PC-9 (cell line): ENCODE measurements at regions not wholly inside any gene's neighbourhood (a gene's known extent, or its start where the extent isn't known, plus 50 kb on each side); places are given as distances from the start of the nearest gene placed in this dataset.

ENCODE experiments used
- BruUV-seq: library from RNA; stranded (reverse); fragments of 400-500 nt; replicated peaks from 2 replicates; lab custom pipeline; 2021; lab: Mats Ljungman, UMichigan
- CTCF ChIA-PET: fragments of 300-600 bp; sonication (Branson Sonifier 250); formaldehyde crosslinking; loops from one replicate; lab custom pipeline; 2022; ENCODE audit warnings: antibody characterized with exemption; lab: Charles Lee
- POLR2A ChIA-PET: fragments of 300-600 bp; sonication (Branson Sonifier 250); formaldehyde crosslinking; loops from one replicate; lab custom pipeline; 2022; ENCODE audit warnings: antibody characterized with exemption; ENCODE audit not compliant: unreplicated experiment; lab: Charles Lee
- DNase-seq, 2 experiments: peaks; one replicate each; pipeline versions ENCODE4 v3.0.0 to v3.0.0-alpha.2; 2015 to 2022; ENCODE audit warnings: mixed read lengths in 1 of 2
- H2AFZ ChIP-seq: fragments of 200-600 bp; sonication (generic); 2 replicates; pipeline ENCODE4 v1.8.1; 2017; ENCODE audit warnings: antibody characterized with exemption
- H3F3A ChIP-seq: fragments of 200-600 bp; sonication (generic); 2 replicates; pipeline ENCODE4 v1.8.1; 2017; ENCODE audit warnings: antibody characterized with exemption, mild to moderate bottlenecking, low read depth; ENCODE audit not compliant: insufficient read depth
- H3K27ac ChIP-seq: fragments of 200-600 bp; sonication (generic); 2 replicates; pipeline ENCODE4 v1.6.1; 2016; ENCODE audit warnings: mixed run types
- H3K27me3 ChIP-seq: fragments of 200-600 bp; sonication (generic); 2 replicates; pipeline ENCODE4 v1.6.1; 2016; ENCODE audit warnings: low read depth, mixed run types; ENCODE audit not compliant: insufficient read depth
- H3K36me3 ChIP-seq: fragments of 200-600 bp; sonication (generic); 2 replicates; pipeline ENCODE4 v1.6.1; 2016; ENCODE audit warnings: low read depth, mixed run types
- H3K4me1 ChIP-seq: fragments of 200-600 bp; sonication (generic); replicated peaks from 2 replicates; pipeline ENCODE4 v1.6.1; 2016; ENCODE audit warnings: mixed run types; ENCODE audit not compliant: insufficient read depth
- H3K4me2 ChIP-seq: fragments of 200-600 bp; sonication (generic); 2 replicates; pipeline ENCODE4 v1.6.1; 2017; ENCODE audit warnings: mixed run types
- H3K4me3 ChIP-seq: fragments of 200-600 bp; sonication (generic); 2 replicates; pipeline ENCODE4 v1.6.1; 2016; ENCODE audit warnings: mixed run types
- H3K79me2 ChIP-seq: fragments of 200-600 bp; sonication (generic); 2 replicates; pipeline ENCODE4 v1.6.1; 2017; ENCODE audit warnings: low read depth, mixed run types
- H3K9me2 ChIP-seq: fragments of 200-600 bp; sonication (generic); 2 replicates; pipeline ENCODE4 v1.8.1; 2017; ENCODE audit warnings: mild to moderate bottlenecking; ENCODE audit not compliant: insufficient read depth
- H3K9me3 ChIP-seq: fragments of 200-600 bp; sonication (generic); 2 replicates; pipeline ENCODE4 v1.8.1; 2016; ENCODE audit warnings: low read depth; ENCODE audit not compliant: insufficient read depth
- H4K20me1 ChIP-seq: fragments of 200-600 bp; sonication (generic); 2 replicates; pipeline ENCODE4 v1.8.1; 2017; ENCODE audit not compliant: insufficient read depth
- EZH2 ChIP-seq: fragments of 200-600 bp; sonication (generic); IDR thresholded peaks from 2 replicates; pipeline ENCODE4 v1.8.0; 2017; ENCODE audit warnings: antibody characterized with exemption, low read depth
- intact Hi-C: fragments of 100-400 bp; cut with micrococcal nuclease; formaldehyde crosslinking; loops from one replicate; pipeline ENCODE4 v1.10.0; 2022; ENCODE audit not compliant: unreplicated experiment
- TF ChIP-seq, protein P1 (sequence below): fragments of 200-600 bp; sonication (generic); conservative IDR thresholded peaks from 2 replicates; pipeline ENCODE4 v1.6.1; 2017; ENCODE audit warnings: mixed run types, antibody characterized with exemption, mild to moderate bottlenecking, moderate library complexity

DNA sequence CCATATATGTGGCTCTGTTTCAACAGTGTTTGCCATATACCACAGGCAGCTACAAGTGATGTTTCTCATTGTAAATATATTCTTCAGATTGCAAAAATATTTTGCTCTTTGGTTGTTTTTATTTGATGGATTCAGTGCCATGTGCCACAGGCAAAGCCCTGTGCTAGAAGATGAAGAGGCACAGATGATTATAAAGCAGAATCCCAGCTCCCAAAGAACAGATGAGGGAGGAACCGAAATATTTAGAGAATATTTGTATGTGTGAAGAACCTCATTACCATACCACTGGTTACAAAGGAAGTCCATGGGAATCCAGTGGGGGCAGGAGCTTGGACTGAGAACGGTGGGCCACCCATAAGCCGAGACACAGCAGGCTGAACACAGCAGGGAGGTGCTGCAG is 143.8 kb upstream of the NDUFV2 start:
- Histone ChIP-seq H3K4me2 (no peak overlapping the region), H4K20me1 (no peaks in the 10 kb centered on the region), H3K9me3 (no peaks in the 10 kb centered on the region; the same call in 1 of the 2 replicates), H3K27ac (no peak overlapping the region), H2AFZ (no peak overlapping the region), H3K9me2 (no peaks in the 10 kb centered on the region), H3K79me2 (no peaks in the 10 kb centered on the region), H3K4me3 (no peak overlapping the region), H3K36me3 (no peaks in the 10 kb centered on the region), H3K4me1 (peaks cover 18% of the 10 kb centered on the region), H3K27me3 (no peaks in the 10 kb centered on the region), H3F3A (peaks cover 17% of the 10 kb centered on the region)
- ChIA-PET POLR2A (interaction anchor here (0.6 kb wide), 1 partner anchor 87 kb away, joined by 6 read pairs; no protein-coding TSS in a partner anchor), CTCF (no interaction called here)
- intact Hi-C loops, result no loop called here
- BruUV-seq, result no TSS peak
- no peak for DNase-seq
- no peak for TF ChIP-seq EZH2
- TF ChIP-seq, protein P1, sequence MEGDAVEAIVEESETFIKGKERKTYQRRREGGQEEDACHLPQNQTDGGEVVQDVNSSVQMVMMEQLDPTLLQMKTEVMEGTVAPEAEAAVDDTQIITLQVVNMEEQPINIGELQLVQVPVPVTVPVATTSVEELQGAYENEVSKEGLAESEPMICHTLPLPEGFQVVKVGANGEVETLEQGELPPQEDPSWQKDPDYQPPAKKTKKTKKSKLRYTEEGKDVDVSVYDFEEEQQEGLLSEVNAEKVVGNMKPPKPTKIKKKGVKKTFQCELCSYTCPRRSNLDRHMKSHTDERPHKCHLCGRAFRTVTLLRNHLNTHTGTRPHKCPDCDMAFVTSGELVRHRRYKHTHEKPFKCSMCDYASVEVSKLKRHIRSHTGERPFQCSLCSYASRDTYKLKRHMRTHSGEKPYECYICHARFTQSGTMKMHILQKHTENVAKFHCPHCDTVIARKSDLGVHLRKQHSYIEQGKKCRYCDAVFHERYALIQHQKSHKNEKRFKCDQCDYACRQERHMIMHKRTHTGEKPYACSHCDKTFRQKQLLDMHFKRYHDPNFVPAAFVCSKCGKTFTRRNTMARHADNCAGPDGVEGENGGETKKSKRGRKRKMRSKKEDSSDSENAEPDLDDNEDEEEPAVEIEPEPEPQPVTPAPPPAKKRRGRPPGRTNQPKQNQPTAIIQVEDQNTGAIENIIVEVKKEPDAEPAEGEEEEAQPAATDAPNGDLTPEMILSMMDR, result no peak

DNA sequence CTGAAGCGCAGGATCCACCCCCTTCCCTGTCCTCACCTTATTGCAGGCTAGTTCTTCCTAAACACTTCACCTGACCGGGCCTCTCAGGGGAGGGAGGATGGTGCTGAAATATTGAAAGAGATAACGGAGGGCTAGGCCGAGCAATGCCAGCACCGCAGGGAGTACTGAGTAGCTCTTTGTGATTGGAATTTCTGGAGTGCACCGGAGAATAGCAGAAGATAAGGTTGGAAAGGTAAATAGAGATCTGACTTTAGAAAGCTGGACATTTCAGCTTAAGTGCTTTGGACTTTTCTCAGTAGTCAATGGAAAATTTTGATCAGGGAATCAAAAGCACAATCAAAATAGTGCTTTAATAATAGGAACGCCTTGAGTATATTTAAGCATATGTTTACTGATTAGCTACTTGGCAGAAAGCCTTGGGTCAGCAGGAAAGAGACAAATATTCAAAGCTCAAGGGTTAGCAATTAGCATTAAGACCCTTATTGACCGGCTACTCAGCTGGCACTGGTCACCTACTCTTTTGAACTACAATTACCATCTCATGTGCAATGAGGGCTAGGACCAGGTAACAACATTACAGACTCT is 142.9 kb upstream of the NDUFV2 start:
- Histone ChIP-seq H3K36me3 (no peaks in the 10 kb centered on the region), H4K20me1 (no peaks in the 10 kb centered on the region), H3K9me3 (no peaks in the 10 kb centered on the region; the same call in 1 of the 2 replicates), H3K4me3 (no peak overlapping the region), H3K79me2 (no peaks in the 10 kb centered on the region), H3K4me2 (no peak overlapping the region), H3K27me3 (no peaks in the 10 kb centered on the region), H3K9me2 (no peaks in the 10 kb centered on the region), H3F3A (peaks cover 16% of the 10 kb centered on the region), H3K4me1 (peaks cover 17% of the 10 kb centered on the region), H2AFZ (no peak overlapping the region), H3K27ac (no peak overlapping the region)
- intact Hi-C loops, result no loop called here
- TF ChIP-seq, protein P1, result no peak
- no peak for TF ChIP-seq EZH2
- no peak for DNase-seq
- CTCF ChIA-PET, result no interaction called here
- POLR2A ChIA-PET, result no interaction called here
- no TSS peak for BruUV-seq

DNA sequence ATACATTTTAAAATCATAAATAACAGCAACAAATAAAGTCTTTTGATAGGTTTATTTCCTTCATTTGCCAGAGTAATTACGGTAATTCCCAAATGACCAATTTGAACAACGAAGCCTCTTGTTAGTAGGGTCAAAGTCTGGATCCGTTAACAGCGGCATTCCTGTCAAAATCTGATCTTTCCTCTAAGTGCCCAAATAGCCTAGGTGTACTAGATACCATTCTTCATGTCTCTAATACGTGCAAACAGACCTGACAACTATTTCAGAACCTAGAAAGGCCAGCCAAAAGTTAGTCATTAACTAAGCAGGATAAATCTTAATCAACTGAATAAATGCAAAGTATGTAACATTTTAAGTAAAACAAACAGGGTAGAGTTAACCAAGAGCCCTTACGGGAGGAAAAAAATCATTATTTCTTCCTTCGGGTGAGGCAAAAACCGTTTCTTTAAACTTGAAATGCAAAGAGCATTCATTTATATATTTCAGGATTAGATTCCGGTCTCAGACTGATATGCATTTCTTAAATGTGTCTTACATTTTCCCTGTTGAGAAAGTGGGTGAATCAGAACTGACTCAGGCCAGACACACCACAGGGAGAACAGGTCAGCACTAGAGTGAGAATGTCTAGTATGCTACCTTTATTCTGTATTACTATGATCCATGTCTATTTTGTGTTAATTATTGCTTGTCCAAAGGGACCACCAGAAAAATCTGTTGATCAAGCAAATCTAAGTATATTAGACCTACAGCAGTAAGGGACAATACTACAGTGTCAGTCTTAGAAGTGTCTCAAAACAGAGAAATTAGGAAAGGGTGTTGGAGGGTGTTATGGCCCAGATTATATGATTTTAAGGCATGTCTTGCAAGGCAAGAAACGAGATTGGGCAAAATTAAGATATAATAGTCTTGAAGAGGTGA is 141.5 kb upstream of the NDUFV2 start:
- Histone ChIP-seq H3K4me2 (peak overlapping the region; percentile 67), H2AFZ (peak overlapping the region; percentile 59; the same call in 1 of the 2 replicates), H3K4me1 (peaks cover 17% of the 10 kb centered on the region), H3K27ac (peak overlapping the region; percentile 69), H3K36me3 (no peaks in the 10 kb centered on the region), H3K79me2 (no peaks in the 10 kb centered on the region), H4K20me1 (no peaks in the 10 kb centered on the region), H3K9me3 (no peaks in the 10 kb centered on the region), H3F3A (peaks cover 16% of the 10 kb centered on the region), H3K4me3 (peak overlapping the region; percentile 33; the same call in 1 of the 2 replicates), H3K9me2 (no peaks in the 10 kb centered on the region), H3K27me3 (no peaks in the 10 kb centered on the region)
- BruUV-seq, result no TSS peak
- TF ChIP-seq, protein P1, result no peak
- TF ChIP-seq EZH2, result no peak
- intact Hi-C loops, result no loop called here
- peak in 1 of 2 experiments; percentile 64 for DNase-seq
- CTCF ChIA-PET, result no interaction called here
- POLR2A ChIA-PET, result no interaction called here
